ENCODE measurements at regions not wholly inside any gene's neighbourhood (a gene's known extent, or its start where the extent isn't known, plus 50 kb on each side); places are given as distances from the start of the nearest gene placed in this dataset.

- TF ChIP-seq GATA3 (IDR thresholded peaks at IDR 0.05; ENCODE audit: low read depth, low read length) (no peak), GATA2 (IDR thresholded peaks at IDR 0.05; ENCODE audit: low read depth, low read length) (no peak)
Observed at GRCh38 chr2:138101718-138102117, 137.4 kb downstream of the HNMT start.

GRCh38 chr2:138102664-138103063 lies 138.4 kb downstream of the HNMT start:
- TF ChIP-seq GATA2 (IDR thresholded peaks at IDR 0.05; ENCODE audit: low read depth, low read length) (no peak), GATA3 (IDR thresholded peaks at IDR 0.05; ENCODE audit: low read depth, low read length) (no peak)

- no peak for TF ChIP-seq GATA2 (IDR thresholded peaks at IDR 0.05; ENCODE audit: low read depth, low read length)
- no peak for TF ChIP-seq GATA3 (IDR thresholded peaks at IDR 0.05; ENCODE audit: low read depth, low read length)
Observed at GRCh38 chr2:138103156-138103555, 138.9 kb downstream of the HNMT start.

DNA sequence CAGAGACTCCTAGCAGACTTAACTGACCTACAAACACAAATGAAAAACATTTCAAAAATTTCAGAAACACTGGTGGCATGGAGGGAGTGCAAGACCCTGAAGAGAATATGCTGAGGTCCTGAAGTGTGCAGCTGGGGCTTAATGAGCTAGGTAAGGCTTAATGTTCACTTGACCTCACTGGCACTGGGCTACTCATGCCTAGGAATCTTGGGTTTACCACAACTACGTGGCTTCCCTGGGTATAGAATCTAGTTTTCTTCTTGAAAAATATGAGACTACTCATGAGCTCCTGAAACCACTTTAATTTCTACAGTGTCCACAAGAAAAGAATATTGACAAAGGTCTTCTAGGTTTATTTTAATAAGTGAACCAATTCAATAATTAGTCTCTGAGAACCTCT lies 139.8 kb downstream of the HNMT start:
- TF ChIP-seq GATA3 (IDR thresholded peaks at IDR 0.05; ENCODE audit: low read depth, low read length) (no peak), GATA2 (IDR thresholded peaks at IDR 0.05; ENCODE audit: low read depth, low read length) (no peak)

DNA sequence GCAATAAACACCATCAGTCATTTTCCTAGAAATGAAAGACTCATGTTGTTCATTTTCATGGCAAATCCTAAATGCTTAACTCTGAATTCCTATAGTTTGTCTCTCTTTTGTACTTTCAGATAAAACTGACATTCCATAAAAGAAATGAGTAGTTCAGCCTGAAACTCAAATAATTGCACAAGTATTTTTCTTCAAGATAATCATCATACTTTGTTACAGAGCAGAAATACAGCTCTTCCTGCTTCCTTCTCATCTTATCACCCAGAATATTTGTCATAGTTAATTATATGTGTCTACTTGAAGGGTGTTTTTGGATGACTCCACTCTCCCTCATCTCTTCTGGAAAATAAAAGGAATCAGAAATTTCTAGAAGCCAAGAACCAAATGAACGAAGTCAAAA lies 141.1 kb downstream of the HNMT start:
- TF ChIP-seq GATA2 (IDR thresholded peaks at IDR 0.05; ENCODE audit: low read depth, low read length) (no peak), GATA3 (IDR thresholded peaks at IDR 0.05; ENCODE audit: low read depth, low read length) (no peak)

- TF ChIP-seq GATA2 (IDR thresholded peaks at IDR 0.05; ENCODE audit: low read depth, low read length), result no peak
- no peak for TF ChIP-seq GATA3 (IDR thresholded peaks at IDR 0.05; ENCODE audit: low read depth, low read length)
Observed at GRCh38 chr2:138106606-138107005, 142.3 kb downstream of the HNMT start.

GRCh38 chr2:138107288-138107687 lies 143.0 kb downstream of the HNMT start:
- no peak for TF ChIP-seq GATA2 (IDR thresholded peaks at IDR 0.05; ENCODE audit: low read depth, low read length)
- TF ChIP-seq GATA3 (IDR thresholded peaks at IDR 0.05; ENCODE audit: low read depth, low read length), result no peak

- TF ChIP-seq GATA3 (IDR thresholded peaks at IDR 0.05; ENCODE audit: low read depth, low read length) (no peak), GATA2 (IDR thresholded peaks at IDR 0.05; ENCODE audit: low read depth, low read length) (no peak)
Observed at GRCh38 chr2:138110453-138111083, 146.3 kb downstream of the HNMT start.

DNA sequence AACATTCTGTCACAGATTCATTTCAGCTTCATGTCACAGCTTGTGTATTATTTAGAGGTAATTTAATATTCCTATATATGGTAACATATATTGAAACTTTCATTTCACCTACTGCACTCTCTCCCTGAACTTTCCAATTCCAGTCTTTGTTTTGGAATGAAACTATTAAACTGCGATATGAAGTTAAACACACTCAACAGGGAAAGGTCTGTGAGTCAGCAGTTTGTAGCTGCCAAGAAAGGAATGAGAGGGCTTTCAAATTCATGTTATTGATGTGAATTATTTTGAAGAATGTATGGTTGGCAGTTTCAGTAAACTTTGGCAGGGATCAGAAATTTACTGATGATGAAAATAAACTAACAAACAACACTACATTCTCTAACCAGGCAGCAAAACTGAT lies 148.3 kb downstream of the HNMT start:
- TF ChIP-seq GATA2 (IDR thresholded peaks at IDR 0.05; ENCODE audit: low read depth, low read length), result no peak

GRCh38 chr2:138113871-138114525 lies 149.7 kb downstream of the HNMT start:
- no peak for TF ChIP-seq GATA3 (IDR thresholded peaks at IDR 0.05; ENCODE audit: low read depth, low read length)

- TF ChIP-seq GATA2 (IDR thresholded peaks at IDR 0.05; ENCODE audit: low read depth, low read length), result no peak
- no peak for TF ChIP-seq GATA3 (IDR thresholded peaks at IDR 0.05; ENCODE audit: low read depth, low read length)
Observed at GRCh38 chr2:138115666-138116065, 151.4 kb downstream of the HNMT start.

DNA sequence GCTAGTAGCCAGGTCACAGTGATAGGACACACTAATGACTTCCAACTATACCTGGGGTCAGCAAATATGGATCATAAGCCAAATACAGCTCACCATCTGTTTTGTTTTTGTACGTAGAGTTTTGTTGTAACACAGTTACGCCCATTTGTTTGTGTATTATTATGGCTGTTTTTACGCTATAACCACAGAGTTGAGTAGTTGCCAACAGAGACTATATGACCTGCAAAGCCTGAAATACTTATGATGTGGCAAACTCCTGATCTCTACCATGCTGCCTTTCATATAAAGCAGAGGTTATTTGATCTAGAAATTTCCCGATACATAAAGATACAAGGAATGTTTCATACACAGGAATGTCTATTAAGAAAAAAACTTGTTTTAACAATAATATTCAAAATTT lies 152.2 kb downstream of the HNMT start:
- TF ChIP-seq GATA3 (IDR thresholded peaks at IDR 0.05; ENCODE audit: low read depth, low read length), result no peak
- TF ChIP-seq GATA2 (IDR thresholded peaks at IDR 0.05; ENCODE audit: low read depth, low read length), result no peak

DNA sequence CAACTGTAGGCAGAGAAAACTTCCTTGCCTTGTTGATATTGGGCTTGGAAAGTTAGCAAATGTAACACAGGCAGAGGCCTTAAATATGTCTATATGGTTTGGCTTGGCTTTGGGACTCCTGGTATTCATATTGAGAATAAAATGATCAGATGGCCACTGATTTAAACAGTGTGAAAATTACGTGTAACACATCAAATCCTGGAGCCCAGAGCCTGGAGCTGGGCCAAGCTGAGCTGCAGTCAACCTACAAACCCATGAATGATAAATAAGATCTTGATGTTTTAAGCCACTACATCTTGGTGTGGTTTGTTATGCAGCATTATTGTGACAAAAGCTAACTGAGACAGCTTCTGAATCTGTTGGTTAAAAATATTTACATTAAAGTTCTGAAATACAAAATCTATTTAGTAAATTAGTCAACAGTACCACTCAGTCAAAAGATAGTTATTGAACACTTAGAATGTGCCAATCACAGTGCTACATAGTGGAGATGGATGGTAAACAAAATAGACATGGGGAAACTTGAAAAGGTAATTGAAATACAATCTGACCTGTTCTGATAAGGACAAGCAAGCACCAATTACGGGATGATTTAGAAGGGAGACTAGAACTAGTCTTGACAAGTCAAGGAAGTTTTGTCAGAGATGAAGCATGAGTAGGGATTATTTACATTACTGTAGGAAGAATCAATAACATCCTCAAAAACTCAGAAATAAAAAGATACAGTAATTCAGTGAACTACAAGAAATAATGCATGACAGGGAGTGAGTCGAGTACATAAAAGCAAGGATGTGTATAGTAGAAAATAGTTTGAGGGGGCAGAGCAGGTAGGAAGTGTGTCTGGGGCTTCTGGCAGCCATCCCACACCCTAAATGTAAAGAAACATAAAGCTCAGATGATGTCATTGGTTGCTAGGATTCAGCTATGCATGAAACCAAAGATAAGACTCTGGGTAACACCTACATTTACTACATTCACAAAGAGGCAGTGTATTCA lies 157.7 kb downstream of the HNMT start:
- TF ChIP-seq GATA3 (IDR thresholded peaks at IDR 0.05; ENCODE audit: low read depth, low read length), result no peak
- TF ChIP-seq GATA2 (IDR thresholded peaks at IDR 0.05; ENCODE audit: low read depth, low read length), result no peak

DNA sequence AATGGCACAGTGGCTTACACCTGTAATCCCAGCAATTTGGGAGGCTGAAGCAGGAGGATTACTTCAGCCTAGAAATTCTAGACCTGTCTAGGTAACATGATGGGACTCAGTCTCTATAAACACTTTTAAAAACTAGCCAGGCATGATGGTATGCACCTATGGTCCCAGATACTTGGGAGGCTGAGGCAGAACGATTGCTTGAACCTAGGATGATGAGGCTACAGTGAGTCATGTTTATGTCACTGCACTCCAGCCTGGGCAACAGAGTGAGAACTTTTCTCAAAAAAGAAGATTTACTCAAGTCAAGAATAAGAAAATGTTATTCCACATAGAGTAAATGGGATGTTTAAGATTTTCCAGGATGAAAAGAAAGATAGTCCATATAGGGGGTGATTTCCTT lies 158.6 kb downstream of the HNMT start:
- TF ChIP-seq GATA3 (IDR thresholded peaks at IDR 0.05; ENCODE audit: low read depth, low read length) (no peak), GATA2 (IDR thresholded peaks at IDR 0.05; ENCODE audit: low read depth, low read length) (no peak)
